ENCODE measurements at regions not wholly inside any gene's neighbourhood (a gene's known extent, or its start where the extent isn't known, plus 50 kb on each side); places are given as distances from the start of the nearest gene placed in this dataset.

- TF ChIP-seq CTCF (IDR thresholded peaks at IDR 0.05), result no peak
- TF ChIP-seq POLR2A (IDR thresholded peaks at IDR 0.05), result no peak
Observed at GRCh38 chr5:105945203-105945972, 1725.3 kb downstream of the EFNA5 start.
